Astrocyte (in vitro differentiated cells and primary cell): ENCODE measurements at regions not wholly inside any gene's neighbourhood (a gene's known extent, or its start where the extent isn't known, plus 50 kb on each side); places are given as distances from the start of the nearest gene placed in this dataset.

Source experiments
- EZH2 ChIP-seq: IDR thresholded peaks from 2 replicates; pipeline ENCODE4 v1.6.1; 2012; ENCODE audit warnings: mild to moderate bottlenecking, low read length, inconsistent platforms; ENCODE audit not compliant: insufficient read depth
- TF ChIP-seq, protein P1 (sequence below): IDR thresholded peaks from 2 replicates; pipeline ENCODE4 v1.5.1; 2011; ENCODE audit warnings: low read depth, mild to moderate bottlenecking, inconsistent platforms, low read length, moderate library complexity; ENCODE audit not compliant: insufficient read depth

GRCh38 chr3:106756901-106757300, 620.3 kb upstream of the CCDC54 start:
- TF ChIP-seq, protein P1, sequence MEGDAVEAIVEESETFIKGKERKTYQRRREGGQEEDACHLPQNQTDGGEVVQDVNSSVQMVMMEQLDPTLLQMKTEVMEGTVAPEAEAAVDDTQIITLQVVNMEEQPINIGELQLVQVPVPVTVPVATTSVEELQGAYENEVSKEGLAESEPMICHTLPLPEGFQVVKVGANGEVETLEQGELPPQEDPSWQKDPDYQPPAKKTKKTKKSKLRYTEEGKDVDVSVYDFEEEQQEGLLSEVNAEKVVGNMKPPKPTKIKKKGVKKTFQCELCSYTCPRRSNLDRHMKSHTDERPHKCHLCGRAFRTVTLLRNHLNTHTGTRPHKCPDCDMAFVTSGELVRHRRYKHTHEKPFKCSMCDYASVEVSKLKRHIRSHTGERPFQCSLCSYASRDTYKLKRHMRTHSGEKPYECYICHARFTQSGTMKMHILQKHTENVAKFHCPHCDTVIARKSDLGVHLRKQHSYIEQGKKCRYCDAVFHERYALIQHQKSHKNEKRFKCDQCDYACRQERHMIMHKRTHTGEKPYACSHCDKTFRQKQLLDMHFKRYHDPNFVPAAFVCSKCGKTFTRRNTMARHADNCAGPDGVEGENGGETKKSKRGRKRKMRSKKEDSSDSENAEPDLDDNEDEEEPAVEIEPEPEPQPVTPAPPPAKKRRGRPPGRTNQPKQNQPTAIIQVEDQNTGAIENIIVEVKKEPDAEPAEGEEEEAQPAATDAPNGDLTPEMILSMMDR = no peak
- TF ChIP-seq EZH2 = no peak
